Panc1 (cell line): ENCODE measurements at regions not wholly inside any gene's neighbourhood (a gene's known extent, or its start where the extent isn't known, plus 50 kb on each side); places are given as distances from the start of the nearest gene placed in this dataset.
A peak's percentile ranks its signal among the peaks of the same experiment; 100 is the strongest.
"Not testable (repeated sequence)": the region's sequence is repeated elsewhere in the genome, so short reads cannot be mapped to it uniquely, and the experiment has no call there.

Source experiments
- ATAC-seq: fragments of 200-7000 bp; cut with Tn5 transposase; 2 replicates; pipeline ENCODE4 v1.9.1; 2020; ENCODE audit warnings: mild to moderate bottlenecking, moderate library complexity
- BruUV-seq: library from RNA; stranded (reverse); fragments of 400-500 nt; replicated peaks from 2 replicates; lab custom pipeline; 2021; lab: Mats Ljungman, UMichigan
- CTCF ChIA-PET: fragments of 300-600 bp; sonication (Branson Sonifier 250); formaldehyde crosslinking; loops from one replicate; lab custom pipeline; 2022; ENCODE audit warnings: antibody characterized with exemption; lab: Charles Lee
- POLR2A ChIA-PET: fragments of 300-600 bp; sonication (Branson Sonifier 250); formaldehyde crosslinking; loops from one replicate; lab custom pipeline; 2022; ENCODE audit warnings: antibody characterized with exemption; lab: Charles Lee
- DNase-seq: peaks from one replicate; pipeline ENCODE4 v3.0.0-alpha.2; 2010; ENCODE audit warnings: low read depth, low spot score
- H3K27ac ChIP-seq: 2 replicates; pipeline ENCODE4 v1.5.1; 2011; ENCODE audit warnings: mild to moderate bottlenecking, low read length, inconsistent platforms
- H3K27me3 ChIP-seq: fragments of 200-500 bp; sonication (Bioruptor generic); 2 replicates; pipeline ENCODE4 v1.6.0; 2014; ENCODE audit warnings: low read length, inconsistent platforms; ENCODE audit not compliant: control insufficient read depth, insufficient read depth
- H3K36me3 ChIP-seq: fragments of 200-500 bp; sonication (Bioruptor generic); 2 replicates; pipeline ENCODE4 v1.5.1; 2014; ENCODE audit warnings: inconsistent platforms, mild to moderate bottlenecking, low read length, moderate library complexity; ENCODE audit not compliant: control insufficient read depth, insufficient read depth
- H3K4me1 ChIP-seq: 2 replicates; pipeline ENCODE4 v1.5.1; 2011; ENCODE audit warnings: inconsistent platforms, mild to moderate bottlenecking, low read length, moderate library complexity; ENCODE audit not compliant: control insufficient read depth, insufficient read depth
- H3K4me3 ChIP-seq, 2 experiments: 2 replicates each; pipeline ENCODE4 v1.5.1; 2011 to 2012; ENCODE audit warnings: low read depth in 2 of 2, low read length in 2 of 2, mild to moderate bottlenecking in 2 of 2, inconsistent platforms in 1 of 2, moderate library complexity in 1 of 2
- H3K9me3 ChIP-seq: fragments of 200-500 bp; sonication (Bioruptor generic); 2 replicates; pipeline ENCODE4 v1.5.1; 2014; ENCODE audit warnings: low read depth, mild to moderate bottlenecking, inconsistent platforms, low read length, moderate library complexity; ENCODE audit not compliant: control insufficient read depth, insufficient read depth
- CTCF ChIP-seq: fragments of 450-650 bp; IDR thresholded peaks from 2 replicates; pipeline ENCODE4 v1.5.1; 2017; ENCODE audit warnings: mild to moderate bottlenecking
- POLR2AphosphoS5 ChIP-seq: IDR thresholded peaks from 2 replicates; pipeline ENCODE4 v1.6.1; 2012; ENCODE audit warnings: mild to moderate bottlenecking, low read depth, low read length, moderate library complexity
- SIN3A ChIP-seq: IDR thresholded peaks from 2 replicates; pipeline ENCODE4 v1.6.1; 2012; ENCODE audit warnings: low read depth, mild to moderate bottlenecking, low read length, moderate library complexity, borderline replicate concordance; ENCODE audit not compliant: insufficient read depth
- TCF7L2 ChIP-seq: IDR thresholded peaks from 2 replicates; pipeline ENCODE4 v1.6.1; 2011; ENCODE audit warnings: mild to moderate bottlenecking, low read depth, low read length, inconsistent platforms
- in situ Hi-C: cut with HindIII; loops from 2 replicates; pipeline ENCODE4 v1.10.0; 2016; ENCODE audit warnings: low sequenced_read_pairs, low pct_unique_long_range_greater_than_20kb
- intact Hi-C: fragments of 100-400 bp; cut with micrococcal nuclease; formaldehyde crosslinking; loops from one replicate; pipeline ENCODE4 v1.10.0; 2022; ENCODE audit not compliant: unreplicated experiment
- TF ChIP-seq, protein P1 (sequence below), 2 experiments: IDR thresholded peaks; 2 replicates each; pipeline ENCODE4 v1.6.1; 2011 to 2012; ENCODE audit warnings: low read depth in 2 of 2, control low read depth in 1 of 2, low read length in 1 of 2, mild to moderate bottlenecking in 1 of 2, moderate library complexity in 1 of 2; ENCODE audit not compliant: insufficient read depth in 1 of 2

DNA sequence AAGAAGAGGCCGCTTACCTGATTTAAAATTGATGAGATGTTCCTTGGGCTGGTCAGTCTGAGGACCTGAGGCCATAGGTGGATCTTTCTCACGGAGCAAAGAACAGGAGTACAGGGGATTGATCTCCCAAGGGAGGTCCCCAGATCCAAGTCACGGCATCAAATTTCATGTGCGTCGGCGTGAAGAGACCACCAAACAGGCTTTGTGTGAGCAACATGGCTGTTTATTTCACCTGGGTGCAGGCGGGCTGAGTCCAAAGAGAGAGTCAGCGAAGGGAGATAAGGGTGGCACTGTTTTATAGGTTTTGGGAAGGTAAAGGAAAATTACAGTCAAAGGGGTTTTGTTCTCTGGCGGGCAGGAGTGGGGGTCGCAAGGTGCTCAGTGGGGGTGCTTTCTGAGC, 493.8 kb upstream of the MIR17HG start:
- intact Hi-C loops, POLR2A ChIA-PET, H3K4me1 ChIP-seq: not testable (repeated sequence)

GRCh38 chr13:90857921-90858320, 489.6 kb upstream of the MIR17HG start:
- Histone ChIP-seq H3K27ac (no peak overlapping the region), H3K36me3 (no peaks in the 10 kb centered on the region), H3K4me1 (no peaks in the 10 kb centered on the region), H3K27me3 (no peaks in the 10 kb centered on the region), H3K4me3 (no peak overlapping the region), H3K9me3 (no peaks in the 10 kb centered on the region)
- in situ Hi-C loops (no loop called here), intact Hi-C loops (no loop called here)
- no peak for DNase-seq
- ChIA-PET CTCF (no interaction called here), POLR2A (no interaction called here)
- no TSS peak for BruUV-seq
- ATAC-seq = no peak
- TF ChIP-seq CTCF (no peak), POLR2AphosphoS5 (no peak), TCF7L2 (no peak)
- TF ChIP-seq, protein P1, sequence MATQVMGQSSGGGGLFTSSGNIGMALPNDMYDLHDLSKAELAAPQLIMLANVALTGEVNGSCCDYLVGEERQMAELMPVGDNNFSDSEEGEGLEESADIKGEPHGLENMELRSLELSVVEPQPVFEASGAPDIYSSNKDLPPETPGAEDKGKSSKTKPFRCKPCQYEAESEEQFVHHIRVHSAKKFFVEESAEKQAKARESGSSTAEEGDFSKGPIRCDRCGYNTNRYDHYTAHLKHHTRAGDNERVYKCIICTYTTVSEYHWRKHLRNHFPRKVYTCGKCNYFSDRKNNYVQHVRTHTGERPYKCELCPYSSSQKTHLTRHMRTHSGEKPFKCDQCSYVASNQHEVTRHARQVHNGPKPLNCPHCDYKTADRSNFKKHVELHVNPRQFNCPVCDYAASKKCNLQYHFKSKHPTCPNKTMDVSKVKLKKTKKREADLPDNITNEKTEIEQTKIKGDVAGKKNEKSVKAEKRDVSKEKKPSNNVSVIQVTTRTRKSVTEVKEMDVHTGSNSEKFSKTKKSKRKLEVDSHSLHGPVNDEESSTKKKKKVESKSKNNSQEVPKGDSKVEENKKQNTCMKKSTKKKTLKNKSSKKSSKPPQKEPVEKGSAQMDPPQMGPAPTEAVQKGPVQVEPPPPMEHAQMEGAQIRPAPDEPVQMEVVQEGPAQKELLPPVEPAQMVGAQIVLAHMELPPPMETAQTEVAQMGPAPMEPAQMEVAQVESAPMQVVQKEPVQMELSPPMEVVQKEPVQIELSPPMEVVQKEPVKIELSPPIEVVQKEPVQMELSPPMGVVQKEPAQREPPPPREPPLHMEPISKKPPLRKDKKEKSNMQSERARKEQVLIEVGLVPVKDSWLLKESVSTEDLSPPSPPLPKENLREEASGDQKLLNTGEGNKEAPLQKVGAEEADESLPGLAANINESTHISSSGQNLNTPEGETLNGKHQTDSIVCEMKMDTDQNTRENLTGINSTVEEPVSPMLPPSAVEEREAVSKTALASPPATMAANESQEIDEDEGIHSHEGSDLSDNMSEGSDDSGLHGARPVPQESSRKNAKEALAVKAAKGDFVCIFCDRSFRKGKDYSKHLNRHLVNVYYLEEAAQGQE (IDR thresholded peaks at IDR 0.05; ENCODE audit: insufficient read depth in 1 of 2, low read depth in 2 of 2, low read length in 1 of 2) = no peak

More for the DNA sequence above, 493.8 kb upstream of the MIR17HG start:
- H3K27me3 ChIP-seq, DNase-seq, CTCF ChIA-PET, BruUV-seq, H3K36me3 ChIP-seq, H3K27ac ChIP-seq, H3K4me3 ChIP-seq, in situ Hi-C loops, H3K9me3 ChIP-seq, ATAC-seq: not testable (repeated sequence)

DNA sequence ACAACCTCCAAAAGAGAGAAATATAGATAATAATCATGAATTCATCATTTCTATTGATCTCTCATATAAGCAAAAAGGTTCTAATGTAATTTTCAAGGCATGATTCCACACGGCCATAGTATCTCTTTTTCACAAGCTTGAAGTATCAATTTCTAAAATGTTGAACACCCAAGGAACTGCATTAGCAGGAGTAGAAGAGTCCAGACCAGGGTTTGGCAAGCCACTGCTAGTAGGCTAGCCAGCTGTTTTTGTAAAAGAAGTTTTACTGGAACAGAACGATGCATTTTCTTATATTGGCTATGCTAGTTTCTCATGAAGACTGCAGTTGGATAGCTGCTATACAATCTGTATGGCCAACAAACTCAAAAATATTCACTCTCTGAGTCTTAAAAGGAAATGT, 481.5 kb upstream of the MIR17HG start:
- no TSS peak for BruUV-seq
- H3K4me3 ChIP-seq = no peak overlapping the region
- POLR2A ChIA-PET = no interaction called here
- in situ Hi-C loops (no loop called here), intact Hi-C loops (no loop called here)
- TF ChIP-seq SIN3A (no peak), POLR2AphosphoS5 (no peak), TCF7L2 (no peak), CTCF (no peak)
- TF ChIP-seq, protein P1 (IDR thresholded peaks at IDR 0.05; ENCODE audit: insufficient read depth in 1 of 2, low read depth in 2 of 2, low read length in 1 of 2) = no peak
- no peaks in the 10 kb centered on the region for H3K9me3 ChIP-seq
- ATAC-seq = no peak
- peak overlapping the region; percentile 49; the same call in 1 of the 2 replicates for H3K27ac ChIP-seq
- CTCF ChIA-PET = no interaction called here
- DNase-seq = no peak
- H3K27me3 ChIP-seq = no peaks in the 10 kb centered on the region
- H3K4me1 ChIP-seq = no peaks in the 10 kb centered on the region
- H3K36me3 ChIP-seq = no peaks in the 10 kb centered on the region
